Right atrium auricular region (tissue), 2 donors: ENCODE measurements at regions not wholly inside any gene's neighbourhood (a gene's known extent, or its start where the extent isn't known, plus 50 kb on each side); places are given as distances from the start of the nearest gene placed in this dataset.
"Not testable (repeated sequence)": the region's sequence is repeated elsewhere in the genome, so short reads cannot be mapped to it uniquely, and the experiment has no call there.

Experiments
- DNase-seq: peaks from one replicate; pipeline ENCODE4 v3.0.0-alpha.2; 2019; ENCODE audit warnings: low spot score
- H3K27ac ChIP-seq, 2 donors: fragments of 200-600 bp; sonication (generic); 1 replicate in 1 of 2; 2 replicates in 1 of 2; pipeline ENCODE4 v1.5.1; 2016 to 2019
- H3K27me3 ChIP-seq, 2 donors: fragments of 200-600 bp; sonication (generic); one replicate each; pipeline versions ENCODE4 v1.5.1 to v1.6.0; 2017 to 2019
- H3K36me3 ChIP-seq: fragments of 200-600 bp; sonication (generic); one replicate; pipeline ENCODE4 v1.5.1; 2016
- H3K4me1 ChIP-seq, 2 donors: fragments of 200-600 bp; sonication (generic); one replicate each; pipeline versions ENCODE4 v1.5.1 to v1.6.0; 2017 to 2019
- H3K4me3 ChIP-seq, 2 donors: fragments of 200-600 bp; sonication (generic); 1 replicate in 1 of 2; 2 replicates in 1 of 2; pipeline ENCODE4 v1.5.1; 2017 to 2019; ENCODE audit warnings: mild to moderate bottlenecking in 1 of 2, moderate library complexity in 1 of 2
- H3K9me3 ChIP-seq, 2 donors: fragments of 200-600 bp; sonication (generic); one replicate each; pipeline ENCODE4 v1.5.1; 2019
- CTCF ChIP-seq, 2 donors: fragments of 200-600 bp; sonication (generic); IDR thresholded peaks; one replicate each; pipeline ENCODE4 v1.5.1; 2019; ENCODE audit warnings: antibody characterized with exemption in 2 of 2

DNA sequence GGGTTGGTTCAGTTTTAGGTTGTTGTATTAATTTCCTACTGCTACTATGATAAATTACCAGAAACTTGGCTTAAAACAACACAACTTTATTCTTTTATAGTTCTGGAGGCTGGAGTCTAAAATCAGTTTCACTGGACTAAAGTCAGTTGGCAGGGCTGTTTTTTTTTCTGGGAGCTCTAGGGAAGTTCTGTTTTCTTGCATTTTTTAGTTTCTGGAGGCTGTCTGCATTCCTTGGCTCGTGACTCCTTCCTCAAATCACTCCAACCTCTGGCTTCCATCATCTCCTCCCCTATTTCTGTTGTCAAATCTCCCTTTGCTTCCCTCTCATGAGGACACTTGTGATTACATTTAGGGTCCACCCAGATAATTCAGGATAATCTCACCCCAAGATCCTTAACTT is 51.3 kb upstream of the SUB1 start:
- no peaks in the 10 kb centered on the region for H3K36me3 ChIP-seq
- no peak overlapping the region for H3K27ac ChIP-seq
- H3K4me1 ChIP-seq = peaks cover 0 to 6% of the 10 kb centered on the region in 2 donors
- H3K9me3 ChIP-seq = no peaks in the 10 kb centered on the region
- H3K27me3 ChIP-seq = no peaks in the 10 kb centered on the region
- no peak overlapping the region for H3K4me3 ChIP-seq
- no peak for DNase-seq
- no peak for TF ChIP-seq CTCF (IDR thresholded peaks at IDR 0.05)

DNA sequence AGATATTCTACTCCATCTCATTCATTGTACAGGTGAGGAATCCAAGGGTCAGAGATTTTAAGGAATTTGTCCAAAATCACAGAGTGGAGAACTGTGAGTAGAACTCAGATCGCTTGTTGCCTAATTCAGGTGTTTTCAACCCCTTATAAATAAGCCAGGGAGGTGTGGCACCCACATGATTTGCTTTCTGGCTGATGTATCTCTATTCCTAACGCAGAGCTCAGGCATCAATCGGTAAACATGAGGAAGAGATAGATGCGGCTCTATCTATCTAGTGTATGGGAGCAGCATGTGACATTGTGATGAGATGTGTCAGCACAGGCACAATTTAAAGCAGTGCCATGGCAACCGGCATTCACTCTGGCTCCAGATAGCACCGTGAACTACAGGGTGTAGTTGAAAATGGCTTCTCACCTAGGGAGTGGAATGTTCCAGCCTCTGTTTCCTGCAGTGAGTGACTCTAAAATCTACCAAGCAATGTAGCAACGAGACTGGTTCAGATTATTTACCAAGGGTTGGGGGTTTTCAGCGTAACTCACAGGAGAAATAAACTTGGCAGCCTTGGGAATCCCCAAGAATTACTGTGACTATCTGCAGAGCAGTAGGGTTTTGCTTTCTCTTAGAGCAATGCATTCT is 53.4 kb upstream of the SUB1 start:
- no peak for DNase-seq
- no peak for TF ChIP-seq CTCF (IDR thresholded peaks at IDR 0.05)
- Histone ChIP-seq H3K27me3 (no peaks in the 10 kb centered on the region), H3K36me3 (no peaks in the 10 kb centered on the region), H3K4me3 (no peak overlapping the region), H3K27ac (no peak overlapping the region), H3K9me3 (no peaks in the 10 kb centered on the region), H3K4me1 (no peaks in the 10 kb centered on the region)

DNA sequence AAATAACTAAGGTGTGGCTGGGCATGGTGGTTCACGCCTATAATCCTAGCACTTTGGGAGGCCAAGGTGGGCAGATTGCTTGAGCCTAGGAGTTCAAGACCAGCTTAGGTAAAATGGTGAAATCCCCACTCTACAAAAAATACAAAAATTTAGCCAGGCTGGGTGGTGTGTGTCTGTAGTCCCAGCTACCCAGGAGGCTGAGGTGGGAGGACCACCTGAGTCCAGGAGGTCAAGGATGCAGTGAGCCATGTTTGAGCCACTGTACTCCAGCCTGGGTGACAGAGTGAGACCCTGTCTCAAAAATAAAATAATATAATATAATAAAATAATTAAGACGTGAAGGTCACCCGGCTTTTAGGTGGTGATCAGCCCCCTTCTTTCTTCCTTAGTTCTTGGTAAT is 58.0 kb upstream of the SUB1 start:
- not testable (repeated sequence) for H3K4me3 ChIP-seq, H3K36me3 ChIP-seq, H3K4me1 ChIP-seq

GRCh38 chr5:32526810-32527209 is 58.5 kb upstream of the SUB1 start:
- Histone ChIP-seq H3K27ac (no peak overlapping the region), H3K4me1 (no peaks in the 10 kb centered on the region), H3K36me3 (no peaks in the 10 kb centered on the region), H3K27me3 (no peaks in the 10 kb centered on the region), H3K4me3 (no peak overlapping the region), H3K9me3 (no peaks in the 10 kb centered on the region)
- DNase-seq = no peak
- TF ChIP-seq CTCF (IDR thresholded peaks at IDR 0.05) = no peak

More for the DNA sequence above, 58.0 kb upstream of the SUB1 start:
- not testable (repeated sequence) for H3K9me3 ChIP-seq, DNase-seq, H3K27me3 ChIP-seq, H3K27ac ChIP-seq

DNA sequence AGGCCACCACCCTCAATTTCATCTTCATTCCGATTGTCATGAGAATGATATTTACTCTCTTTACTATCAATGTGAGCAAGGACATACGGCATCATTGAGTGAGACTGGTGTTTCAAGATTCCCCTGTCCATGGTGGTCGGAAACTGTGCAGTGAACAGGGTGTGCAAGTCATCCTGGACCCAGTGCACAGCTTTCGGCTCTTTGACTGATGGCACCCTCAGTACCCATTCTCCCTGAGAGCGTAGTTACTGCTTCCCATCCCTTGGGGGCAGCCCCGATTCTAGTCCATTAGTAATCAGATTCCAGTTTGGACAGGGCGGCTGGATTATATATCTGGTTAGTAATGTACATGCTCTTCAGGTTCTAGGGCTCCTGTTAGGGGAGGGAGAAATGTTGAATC is 61.7 kb upstream of the SUB1 start:
- Histone ChIP-seq H3K9me3 (no peaks in the 10 kb centered on the region), H3K4me3 (no peak overlapping the region), H3K27me3 (no peaks in the 10 kb centered on the region), H3K4me1 (no peaks in the 10 kb centered on the region), H3K27ac (no peak overlapping the region), H3K36me3 (no peaks in the 10 kb centered on the region)
- DNase-seq = no peak
- TF ChIP-seq CTCF (IDR thresholded peaks at IDR 0.05) = no peak

GRCh38 chr5:32522429-32523143 is 62.8 kb upstream of the SUB1 start:
- DNase-seq = peak; percentile 76
- no peak for TF ChIP-seq CTCF (IDR thresholded peaks at IDR 0.05)

More at GRCh38 chr5:32522429-32523143, 62.8 kb upstream of the SUB1 start:
- Histone ChIP-seq H3K4me3 (no peak overlapping the region), H3K36me3 (no peaks in the 10 kb centered on the region), H3K4me1 (no peaks in the 10 kb centered on the region), H3K27me3 (no peaks in the 10 kb centered on the region), H3K27ac (no peak overlapping the region), H3K9me3 (no peaks in the 10 kb centered on the region)
